Peyer's patch (tissue), 4 donors: ENCODE measurements at regions not wholly inside any gene's neighbourhood (a gene's known extent, or its start where the extent isn't known, plus 50 kb on each side); places are given as distances from the start of the nearest gene placed in this dataset.

Experiments used
- DNase-seq, 3 donors: peaks; one replicate each; pipeline ENCODE4 v3.0.0-alpha.2; 2017 to 2019
- H3K27ac ChIP-seq, 4 donors: fragments of 200-600 bp; sonication (generic); one replicate each; pipeline ENCODE4 v1.5.1; 2016 to 2019
- H3K27me3 ChIP-seq, 2 donors: fragments of 200-600 bp; sonication (generic); one replicate each; pipeline ENCODE4 v1.5.1; 2019
- H3K36me3 ChIP-seq, 3 donors: fragments of 200-600 bp; sonication (generic); one replicate each; pipeline ENCODE4 v1.5.1; 2016 to 2019
- H3K4me1 ChIP-seq, 4 donors: fragments of 200-600 bp; sonication (generic); one replicate each; pipeline ENCODE4 v1.5.1; 2016 to 2019
- H3K4me3 ChIP-seq, 4 donors: fragments of 200-600 bp; sonication (generic); 1 replicate in 3 of 4; 2 replicates in 1 of 4; pipeline ENCODE4 v1.5.1; 2016 to 2019; ENCODE audit warnings: mild to moderate bottlenecking in 1 of 4
- H3K9me3 ChIP-seq, 4 donors: fragments of 200-600 bp; sonication (generic); one replicate each; pipeline ENCODE4 v1.5.1; 2016 to 2019; ENCODE audit warnings: mild to moderate bottlenecking in 1 of 4
- CTCF ChIP-seq, 6 experiments: fragments of 450-650 bp in 4 of 6; fragments of 200-600 bp in 2 of 6; sonication (generic) in 1 of 6; IDR thresholded peaks; one replicate each; pipeline ENCODE4 v1.5.1; 2017 to 2019; ENCODE audit warnings: antibody characterized with exemption in 6 of 6, mild to moderate bottlenecking in 3 of 6, moderate library complexity in 1 of 6
- POLR2A ChIP-seq, 2 donors: fragments of 450-650 bp; IDR thresholded peaks; one replicate each; pipeline ENCODE4 v1.5.1; 2017; ENCODE audit warnings: antibody characterized with exemption in 2 of 2, mild to moderate bottlenecking in 2 of 2, moderate library complexity in 2 of 2

- H3K27me3 ChIP-seq: no peaks in the 10 kb centered on the region
- no peak overlapping the region for H3K27ac ChIP-seq
- no peaks in the 10 kb centered on the region for H3K36me3 ChIP-seq
- H3K4me3 ChIP-seq: no peak overlapping the region
- no peaks in the 10 kb centered on the region for H3K4me1 ChIP-seq
- TF ChIP-seq CTCF (IDR thresholded peaks at IDR 0.05) (no peak), POLR2A (IDR thresholded peaks at IDR 0.05) (no peak)
- no peaks in the 10 kb centered on the region for H3K9me3 ChIP-seq
- DNase-seq: no peak
These were observed 102.7 kb upstream of the SLC22A23 start for GRCh38 chr6:3559561-3559960.

- H3K27me3 ChIP-seq: no peaks in the 10 kb centered on the region
- H3K4me1 ChIP-seq: no peaks in the 10 kb centered on the region
- DNase-seq: no peak
- no peaks in the 10 kb centered on the region for H3K36me3 ChIP-seq
- H3K9me3 ChIP-seq: no peaks in the 10 kb centered on the region
- no peak for TF ChIP-seq CTCF (IDR thresholded peaks at IDR 0.05)
- H3K27ac ChIP-seq: no peak overlapping the region
- H3K4me3 ChIP-seq: no peak overlapping the region
These were observed 100.5 kb upstream of the SLC22A23 start for GRCh38 chr6:3557336-3557735.

GRCh38 chr6:3553254-3553653 lies 96.4 kb upstream of the SLC22A23 start:
- no peak for DNase-seq

GRCh38 chr6:3551716-3552511 lies 95.1 kb upstream of the SLC22A23 start:
- no peaks in the 10 kb centered on the region for H3K36me3 ChIP-seq
- H3K9me3 ChIP-seq: no peaks in the 10 kb centered on the region
- TF ChIP-seq POLR2A (IDR thresholded peaks at IDR 0.05) (no peak), CTCF (IDR thresholded peaks at IDR 0.05) (no peak)
- H3K27me3 ChIP-seq: no peaks in the 10 kb centered on the region
- no peak for DNase-seq
- no peak overlapping the region for H3K27ac ChIP-seq
- H3K4me3 ChIP-seq: no peak overlapping the region
- peaks cover 0 to 13% (median 0%) of the 10 kb centered on the region in 4 donors for H3K4me1 ChIP-seq

More at GRCh38 chr6:3553254-3553653, 96.4 kb upstream of the SLC22A23 start:
- H3K9me3 ChIP-seq: no peaks in the 10 kb centered on the region
- TF ChIP-seq CTCF (IDR thresholded peaks at IDR 0.05) (no peak), POLR2A (IDR thresholded peaks at IDR 0.05) (no peak)
- no peaks in the 10 kb centered on the region for H3K27me3 ChIP-seq
- H3K27ac ChIP-seq: no peak overlapping the region
- peaks cover 0 to 5% (median 0%) of the 10 kb centered on the region in 4 donors for H3K4me1 ChIP-seq
- no peaks in the 10 kb centered on the region for H3K36me3 ChIP-seq
- H3K4me3 ChIP-seq: no peak overlapping the region

GRCh38 chr6:3549314-3549940 lies 92.6 kb upstream of the SLC22A23 start:
- Histone ChIP-seq H3K27me3 (no peaks in the 10 kb centered on the region), H3K9me3 (no peaks in the 10 kb centered on the region), H3K4me3 (no peak overlapping the region), H3K36me3 (no peaks in the 10 kb centered on the region), H3K4me1 (peaks cover 0 to 13% (median 0%) of the 10 kb centered on the region in 4 donors), H3K27ac (peak overlapping the region in 3 of 4 donors; percentile 9 to 80 (median 46))
- DNase-seq: peak in 1 of 3 donors; percentile 76
- TF ChIP-seq POLR2A (IDR thresholded peaks at IDR 0.05): no peak
- TF ChIP-seq CTCF (IDR thresholded peaks at IDR 0.05): peak in 3 of 6 experiments; percentile 16 to 42 (median 19)
